ENCODE measurements at regions not wholly inside any gene's neighbourhood (a gene's known extent, or its start where the extent isn't known, plus 50 kb on each side); places are given as distances from the start of the nearest gene placed in this dataset.

DNA sequence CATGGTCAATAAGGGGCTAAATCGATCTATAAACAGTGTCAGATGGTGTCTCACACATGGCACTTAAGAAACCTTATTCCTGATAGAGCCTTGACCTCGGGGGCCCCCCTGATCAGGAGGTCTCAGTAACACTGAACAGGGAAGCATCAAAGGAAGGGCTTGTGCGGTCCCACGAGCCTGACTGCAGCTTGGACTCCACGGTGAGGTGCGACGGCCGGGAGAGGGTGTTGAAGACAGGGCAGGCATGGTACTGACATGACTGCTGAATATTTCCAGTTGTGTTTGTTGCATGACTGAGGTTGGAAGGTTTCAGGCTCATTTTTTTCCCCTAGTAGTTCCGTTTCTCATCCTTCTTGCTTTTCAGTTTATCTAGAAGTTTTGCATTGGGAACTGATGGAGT lies 107.1 kb upstream of the JAG1 start:
- Histone ChIP-seq H3K9ac (ENCODE audit: low read length) (no peak overlapping the region), H3K4me3 (replicated peaks in 1 of 2; ENCODE audit: low read depth in 1 of 2, low read length in 2 of 2) (no peak overlapping the region), H3K9me3 (ENCODE audit: control insufficient read depth in 1 of 2, insufficient read depth in 1 of 2, low read depth in 1 of 2, low read length in 2 of 2) (no peaks in the 10 kb centered on the region), H4K20me1 (ENCODE audit: insufficient read depth) (no peaks in the 10 kb centered on the region), H3K27ac (ENCODE audit: low read depth, low read length) (no peak overlapping the region), H3K36me3 (ENCODE audit: control insufficient read depth in 1 of 2, insufficient read depth in 2 of 2, low read length in 2 of 2) (no peaks in the 10 kb centered on the region), H3K9me2 (ENCODE audit: insufficient read depth) (no peaks in the 10 kb centered on the region), H3K4me1 (ENCODE audit: control insufficient read depth in 1 of 2, insufficient read depth in 2 of 2, low read length in 2 of 2) (peaks cover 0 to 3% of the 10 kb centered on the region in 2 experiments; a peak in 1 of 4 replicates), H2AFZ (ENCODE audit: low read depth, low read length, poor library complexity, severe bottlenecking) (no peak overlapping the region), H3K4me2 (ENCODE audit: low read length) (no peak overlapping the region), H3K79me2 (ENCODE audit: insufficient read depth, low read length) (no peaks in the 10 kb centered on the region), H3K27me3 (ENCODE audit: insufficient read depth, low read length) (no peaks in the 10 kb centered on the region)
- POLR2A ChIA-PET, result no interaction called here
- intact Hi-C loops (cut with micrococcal nuclease), result no loop called here
- ATAC-seq (no peak), DNase-seq (ENCODE audit: low read depth, low spot score) (no peak)
- BruUV-seq (replicated peaks), result no TSS peak
- TF ChIP-seq, protein P1, sequence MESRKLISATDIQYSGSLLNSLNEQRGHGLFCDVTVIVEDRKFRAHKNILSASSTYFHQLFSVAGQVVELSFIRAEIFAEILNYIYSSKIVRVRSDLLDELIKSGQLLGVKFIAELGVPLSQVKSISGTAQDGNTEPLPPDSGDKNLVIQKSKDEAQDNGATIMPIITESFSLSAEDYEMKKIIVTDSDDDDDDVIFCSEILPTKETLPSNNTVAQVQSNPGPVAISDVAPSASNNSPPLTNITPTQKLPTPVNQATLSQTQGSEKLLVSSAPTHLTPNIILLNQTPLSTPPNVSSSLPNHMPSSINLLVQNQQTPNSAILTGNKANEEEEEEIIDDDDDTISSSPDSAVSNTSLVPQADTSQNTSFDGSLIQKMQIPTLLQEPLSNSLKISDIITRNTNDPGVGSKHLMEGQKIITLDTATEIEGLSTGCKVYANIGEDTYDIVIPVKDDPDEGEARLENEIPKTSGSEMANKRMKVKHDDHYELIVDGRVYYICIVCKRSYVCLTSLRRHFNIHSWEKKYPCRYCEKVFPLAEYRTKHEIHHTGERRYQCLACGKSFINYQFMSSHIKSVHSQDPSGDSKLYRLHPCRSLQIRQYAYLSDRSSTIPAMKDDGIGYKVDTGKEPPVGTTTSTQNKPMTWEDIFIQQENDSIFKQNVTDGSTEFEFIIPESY (IDR thresholded peaks at IDR 0.05; ENCODE audit: extremely low read depth, insufficient replicate concordance, low read length), result no peak
- no peak for TF ChIP-seq EGR1 (IDR thresholded peaks at IDR 0.05; ENCODE audit: low read depth)
- TF ChIP-seq ZFX (IDR thresholded peaks at IDR 0.05), result no peak
- no peak for TF ChIP-seq CEBPB (IDR thresholded peaks at IDR 0.05; ENCODE audit: low read depth)
- no peak for TF ChIP-seq ELF1 (IDR thresholded peaks at IDR 0.05; ENCODE audit: borderline replicate concordance, low read depth)
- TF ChIP-seq, protein P2, sequence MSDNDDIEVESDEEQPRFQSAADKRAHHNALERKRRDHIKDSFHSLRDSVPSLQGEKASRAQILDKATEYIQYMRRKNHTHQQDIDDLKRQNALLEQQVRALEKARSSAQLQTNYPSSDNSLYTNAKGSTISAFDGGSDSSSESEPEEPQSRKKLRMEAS (IDR thresholded peaks at IDR 0.05), result no peak
- TF ChIP-seq TCF7L2 (IDR thresholded peaks at IDR 0.05; ENCODE audit: borderline replicate concordance, extremely low read depth, insufficient read depth, insufficient read length), result no peak
- no peak for TF ChIP-seq YY1 (IDR thresholded peaks at IDR 0.05; ENCODE audit: extremely low read depth, insufficient replicate concordance, low read depth, low read length)
- TF ChIP-seq EZH2phosphoT487 (IDR thresholded peaks at IDR 0.05; ENCODE audit: borderline replicate concordance), result no peak
- TF ChIP-seq, protein P3, sequence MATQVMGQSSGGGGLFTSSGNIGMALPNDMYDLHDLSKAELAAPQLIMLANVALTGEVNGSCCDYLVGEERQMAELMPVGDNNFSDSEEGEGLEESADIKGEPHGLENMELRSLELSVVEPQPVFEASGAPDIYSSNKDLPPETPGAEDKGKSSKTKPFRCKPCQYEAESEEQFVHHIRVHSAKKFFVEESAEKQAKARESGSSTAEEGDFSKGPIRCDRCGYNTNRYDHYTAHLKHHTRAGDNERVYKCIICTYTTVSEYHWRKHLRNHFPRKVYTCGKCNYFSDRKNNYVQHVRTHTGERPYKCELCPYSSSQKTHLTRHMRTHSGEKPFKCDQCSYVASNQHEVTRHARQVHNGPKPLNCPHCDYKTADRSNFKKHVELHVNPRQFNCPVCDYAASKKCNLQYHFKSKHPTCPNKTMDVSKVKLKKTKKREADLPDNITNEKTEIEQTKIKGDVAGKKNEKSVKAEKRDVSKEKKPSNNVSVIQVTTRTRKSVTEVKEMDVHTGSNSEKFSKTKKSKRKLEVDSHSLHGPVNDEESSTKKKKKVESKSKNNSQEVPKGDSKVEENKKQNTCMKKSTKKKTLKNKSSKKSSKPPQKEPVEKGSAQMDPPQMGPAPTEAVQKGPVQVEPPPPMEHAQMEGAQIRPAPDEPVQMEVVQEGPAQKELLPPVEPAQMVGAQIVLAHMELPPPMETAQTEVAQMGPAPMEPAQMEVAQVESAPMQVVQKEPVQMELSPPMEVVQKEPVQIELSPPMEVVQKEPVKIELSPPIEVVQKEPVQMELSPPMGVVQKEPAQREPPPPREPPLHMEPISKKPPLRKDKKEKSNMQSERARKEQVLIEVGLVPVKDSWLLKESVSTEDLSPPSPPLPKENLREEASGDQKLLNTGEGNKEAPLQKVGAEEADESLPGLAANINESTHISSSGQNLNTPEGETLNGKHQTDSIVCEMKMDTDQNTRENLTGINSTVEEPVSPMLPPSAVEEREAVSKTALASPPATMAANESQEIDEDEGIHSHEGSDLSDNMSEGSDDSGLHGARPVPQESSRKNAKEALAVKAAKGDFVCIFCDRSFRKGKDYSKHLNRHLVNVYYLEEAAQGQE (IDR thresholded peaks at IDR 0.05; ENCODE audit: low read depth), result no peak
- TF ChIP-seq SRF (IDR thresholded peaks at IDR 0.05; ENCODE audit: low read depth), result no peak
- no peak for TF ChIP-seq SP1 (IDR thresholded peaks at IDR 0.05; ENCODE audit: low read depth)
- no peak for TF ChIP-seq ZNF274 (IDR thresholded peaks at IDR 0.05; ENCODE audit: low read depth, low read length)
- no peak for TF ChIP-seq POLR2AphosphoS5 (IDR thresholded peaks at IDR 0.05; ENCODE audit: low read depth, low read length)
- TF ChIP-seq, protein P4, sequence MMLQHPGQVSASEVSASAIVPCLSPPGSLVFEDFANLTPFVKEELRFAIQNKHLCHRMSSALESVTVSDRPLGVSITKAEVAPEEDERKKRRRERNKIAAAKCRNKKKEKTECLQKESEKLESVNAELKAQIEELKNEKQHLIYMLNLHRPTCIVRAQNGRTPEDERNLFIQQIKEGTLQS (IDR thresholded peaks at IDR 0.05), result no peak
- no peak for TF ChIP-seq FOSL1 (IDR thresholded peaks at IDR 0.05; ENCODE audit: low read depth)
- CTCF ChIA-PET, result no interaction called here
- RAD21 ChIA-PET (ENCODE audit: low non-redundant PET in 1 of 2, low total read pairs in 2 of 2, uncharacterized antibody in 2 of 2, unreplicated experiment in 2 of 2), result no interaction called here
